ENCODE measurements at regions not wholly inside any gene's neighbourhood (a gene's known extent, or its start where the extent isn't known, plus 50 kb on each side); places are given as distances from the start of the nearest gene placed in this dataset.

GRCh38 chr4:133623847-133624246 is 474.8 kb downstream of the PCDH10 start:
- H3K79me2 ChIP-seq (ENCODE audit: insufficient read depth, low read length), result no peaks in the 10 kb centered on the region
- no peak overlapping the region for H2AFZ ChIP-seq (ENCODE audit: low read depth, low read length)
- no peaks in the 10 kb centered on the region for H4K20me1 ChIP-seq (ENCODE audit: insufficient read depth, low read length)
- no peak overlapping the region for H3K27ac Mint-ChIP-seq (ENCODE audit: unreplicated experiment)
- H3K36me3 Mint-ChIP-seq (ENCODE audit: low read depth, unreplicated experiment), result no peaks in the 10 kb centered on the region
- no peaks in the 10 kb centered on the region for H3K9me3 ChIP-seq (ENCODE audit: insufficient read depth, low read depth, low read length)
- no peaks in the 10 kb centered on the region for H3K9me3 Mint-ChIP-seq (ENCODE audit: unreplicated experiment)
- H3K4me1 ChIP-seq (ENCODE audit: insufficient read depth, low read length), result no peaks in the 10 kb centered on the region
- H3K27ac ChIP-seq (ENCODE audit: low read depth, low read length), result no peak overlapping the region
- no peaks in the 10 kb centered on the region for H3K27me3 Mint-ChIP-seq (ENCODE audit: low read depth, unreplicated experiment)
- H3K9ac ChIP-seq (ENCODE audit: low read length), result no peak overlapping the region
- no peaks in the 10 kb centered on the region for H3K4me1 Mint-ChIP-seq (ENCODE audit: low read depth, unreplicated experiment)
- no peak for FAIRE-seq
- H3K4me3 ChIP-seq (ENCODE audit: insufficient read depth, low read depth, low read length), result no peak overlapping the region
- H3K4me3 Mint-ChIP-seq (ENCODE audit: unreplicated experiment), result no peak overlapping the region
- DNase-seq (ENCODE audit: low read depth), result no peak
- H3K27me3 ChIP-seq (ENCODE audit: insufficient read depth, low read length), result no peaks in the 10 kb centered on the region
- no peak for TF ChIP-seq EZH2 (IDR thresholded peaks at IDR 0.05; ENCODE audit: insufficient read depth, low read length)
- TF ChIP-seq CTCF (IDR thresholded peaks at IDR 0.05; ENCODE audit: insufficient read depth, low read depth, low read length), result no peak
- no peak overlapping the region for H3K4me2 ChIP-seq (ENCODE audit: low read length)
- H3K36me3 ChIP-seq (ENCODE audit: insufficient read depth, low read length), result no peaks in the 10 kb centered on the region

- no peaks in the 10 kb centered on the region for H4K20me1 ChIP-seq (ENCODE audit: insufficient read depth, low read length)
- H2AFZ ChIP-seq (ENCODE audit: low read depth, low read length), result no peak overlapping the region
- H3K27me3 Mint-ChIP-seq (ENCODE audit: low read depth, unreplicated experiment), result no peaks in the 10 kb centered on the region
- H3K4me1 ChIP-seq (ENCODE audit: insufficient read depth, low read length), result no peaks in the 10 kb centered on the region
- H3K9ac ChIP-seq (ENCODE audit: low read length), result no peak overlapping the region
- DNase-seq (ENCODE audit: low read depth) (no peak), FAIRE-seq (no peak)
- no peak for TF ChIP-seq EZH2 (IDR thresholded peaks at IDR 0.05; ENCODE audit: insufficient read depth, low read length)
- no peak for TF ChIP-seq CTCF (IDR thresholded peaks at IDR 0.05; ENCODE audit: insufficient read depth, low read depth, low read length)
- no peak overlapping the region for H3K4me2 ChIP-seq (ENCODE audit: low read length)
- no peaks in the 10 kb centered on the region for H3K4me1 Mint-ChIP-seq (ENCODE audit: low read depth, unreplicated experiment)
- no peak overlapping the region for H3K4me3 Mint-ChIP-seq (ENCODE audit: unreplicated experiment)
- no peaks in the 10 kb centered on the region for H3K36me3 Mint-ChIP-seq (ENCODE audit: low read depth, unreplicated experiment)
- no peak overlapping the region for H3K27ac Mint-ChIP-seq (ENCODE audit: unreplicated experiment)
- H3K27me3 ChIP-seq (ENCODE audit: insufficient read depth, low read length), result no peaks in the 10 kb centered on the region
- H3K9me3 ChIP-seq (ENCODE audit: insufficient read depth, low read depth, low read length), result no peaks in the 10 kb centered on the region
- H3K36me3 ChIP-seq (ENCODE audit: insufficient read depth, low read length), result no peaks in the 10 kb centered on the region
- H3K79me2 ChIP-seq (ENCODE audit: insufficient read depth, low read length), result no peaks in the 10 kb centered on the region
- H3K9me3 Mint-ChIP-seq (ENCODE audit: unreplicated experiment), result no peaks in the 10 kb centered on the region
- no peak overlapping the region for H3K27ac ChIP-seq (ENCODE audit: low read depth, low read length)
- H3K4me3 ChIP-seq (ENCODE audit: insufficient read depth, low read depth, low read length), result no peak overlapping the region
These were observed 472.5 kb downstream of the PCDH10 start for GRCh38 chr4:133621628-133622027.

- Histone ChIP-seq H3K27ac (ENCODE audit: low read depth, low read length) (no peak overlapping the region), H3K4me3 (ENCODE audit: insufficient read depth, low read depth, low read length) (no peak overlapping the region), H3K4me1 (ENCODE audit: insufficient read depth, low read length) (no peaks in the 10 kb centered on the region), H3K9ac (ENCODE audit: low read length) (no peak overlapping the region), H3K79me2 (ENCODE audit: insufficient read depth, low read length) (no peaks in the 10 kb centered on the region), H3K9me3 (ENCODE audit: insufficient read depth, low read depth, low read length) (no peaks in the 10 kb centered on the region), H3K27me3 (ENCODE audit: insufficient read depth, low read length) (no peaks in the 10 kb centered on the region), H3K36me3 (ENCODE audit: insufficient read depth, low read length) (no peaks in the 10 kb centered on the region), H3K4me2 (ENCODE audit: low read length) (no peak overlapping the region), H4K20me1 (ENCODE audit: insufficient read depth, low read length) (no peaks in the 10 kb centered on the region), H2AFZ (ENCODE audit: low read depth, low read length) (no peak overlapping the region)
- Mint-ChIP-seq H3K4me1 (ENCODE audit: low read depth, unreplicated experiment) (no peaks in the 10 kb centered on the region), H3K27me3 (ENCODE audit: low read depth, unreplicated experiment) (no peaks in the 10 kb centered on the region), H3K27ac (ENCODE audit: unreplicated experiment) (no peak overlapping the region), H3K4me3 (ENCODE audit: unreplicated experiment) (no peak overlapping the region), H3K9me3 (ENCODE audit: unreplicated experiment) (no peaks in the 10 kb centered on the region), H3K36me3 (ENCODE audit: low read depth, unreplicated experiment) (no peaks in the 10 kb centered on the region)
- FAIRE-seq (no peak), DNase-seq (ENCODE audit: low read depth) (no peak)
- TF ChIP-seq EZH2 (IDR thresholded peaks at IDR 0.05; ENCODE audit: insufficient read depth, low read length) (no peak), CTCF (IDR thresholded peaks at IDR 0.05; ENCODE audit: insufficient read depth, low read depth, low read length) (no peak)
These were observed 471.5 kb downstream of the PCDH10 start for GRCh38 chr4:133620555-133620954.
